ENCODE measurements at regions not wholly inside any gene's neighbourhood (a gene's known extent, or its start where the extent isn't known, plus 50 kb on each side); places are given as distances from the start of the nearest gene placed in this dataset.

GRCh38 chr4:11271263-11271662 is 157.4 kb downstream of the HS3ST1 start:
- ChIA-PET POLR2A (no interaction called here), CTCF (no interaction called here)
- H3K4me1 Mint-ChIP-seq, result peaks cover 5% of the 10 kb centered on the region; the same call in 1 of the 2 replicates
- no peak for TF ChIP-seq ATF2 (CRISPR knock-in tag; IDR thresholded peaks at IDR 0.05; ENCODE audit: borderline replicate concordance, low read depth)
- no peak for TF ChIP-seq PRRX2 (CRISPR knock-in tag; IDR thresholded peaks at IDR 0.05)
- no peak for TF ChIP-seq STAT6 (CRISPR knock-in tag; conservative IDR thresholded peaks at IDR 0.05; ENCODE audit: low read depth)
- no peak for TF ChIP-seq NFATC4 (CRISPR knock-in tag; IDR thresholded peaks at IDR 0.05)
- no peak for TF ChIP-seq ATF6 (CRISPR knock-in tag; IDR thresholded peaks at IDR 0.05)
- no peak for TF ChIP-seq MXD4 (CRISPR knock-in tag; IDR thresholded peaks at IDR 0.05; ENCODE audit: borderline replicate concordance)
- no peak for TF ChIP-seq ZSCAN18 (CRISPR knock-in tag; IDR thresholded peaks at IDR 0.05)
- TF ChIP-seq FOXP1 (CRISPR knock-in tag; IDR thresholded peaks at IDR 0.05; ENCODE audit: borderline replicate concordance), result no peak
- no peak for TF ChIP-seq USF1 (CRISPR knock-in tag; IDR thresholded peaks at IDR 0.05)
- TF ChIP-seq ZNF281 (CRISPR knock-in tag; IDR thresholded peaks at IDR 0.05), result no peak
- TF ChIP-seq GRHL2 (CRISPR knock-in tag; IDR thresholded peaks at IDR 0.05; ENCODE audit: insufficient replicate concordance, severe bottlenecking), result no peak
- TF ChIP-seq SOX15 (CRISPR knock-in tag; IDR thresholded peaks at IDR 0.05), result no peak
- no peak for TF ChIP-seq GTF2I (CRISPR knock-in tag; conservative IDR thresholded peaks at IDR 0.05)
- TF ChIP-seq AFF4 (CRISPR knock-in tag; IDR thresholded peaks at IDR 0.05; ENCODE audit: borderline replicate concordance), result no peak
- no peak for TF ChIP-seq ZNF423 (CRISPR knock-in tag; IDR thresholded peaks at IDR 0.05)
- no peak for TF ChIP-seq JAZF1 (CRISPR knock-in tag; IDR thresholded peaks at IDR 0.05)
- TF ChIP-seq ATF1 (CRISPR knock-in tag; IDR thresholded peaks at IDR 0.05), result no peak
- no peak overlapping the region for H3K27ac Mint-ChIP-seq
- ATAC-seq (no peak), DNase-seq (ENCODE audit: low spot score) (no peak)
- H3K9me3 Mint-ChIP-seq, result peaks cover 83% of the 10 kb centered on the region
- H3K36me3 Mint-ChIP-seq, result peaks cover 57% of the 10 kb centered on the region
- peaks cover 6% of the 10 kb centered on the region for H3K27me3 Mint-ChIP-seq (ENCODE audit: low read depth)
- H3K4me3 Mint-ChIP-seq, result no peak overlapping the region
